ENCODE measurements at regions not wholly inside any gene's neighbourhood (a gene's known extent, or its start where the extent isn't known, plus 50 kb on each side); places are given as distances from the start of the nearest gene placed in this dataset.

GRCh38 chr2:163338270-163338669 lies 397.5 kb downstream of the FIGN start:
- Histone ChIP-seq H3K4me3 (no peak overlapping the region), H3K36me3 (ENCODE audit: low read depth) (no peaks in the 10 kb centered on the region), H3K9me3 (no peaks in the 10 kb centered on the region), H3K4me1 (ENCODE audit: low read depth) (no peaks in the 10 kb centered on the region)
- DNase-seq (no peak), ATAC-seq (no peak)
- intact Hi-C loops (cut with DNase I, micrococcal nuclease): no loop called here
- TF ChIP-seq, protein P1, sequence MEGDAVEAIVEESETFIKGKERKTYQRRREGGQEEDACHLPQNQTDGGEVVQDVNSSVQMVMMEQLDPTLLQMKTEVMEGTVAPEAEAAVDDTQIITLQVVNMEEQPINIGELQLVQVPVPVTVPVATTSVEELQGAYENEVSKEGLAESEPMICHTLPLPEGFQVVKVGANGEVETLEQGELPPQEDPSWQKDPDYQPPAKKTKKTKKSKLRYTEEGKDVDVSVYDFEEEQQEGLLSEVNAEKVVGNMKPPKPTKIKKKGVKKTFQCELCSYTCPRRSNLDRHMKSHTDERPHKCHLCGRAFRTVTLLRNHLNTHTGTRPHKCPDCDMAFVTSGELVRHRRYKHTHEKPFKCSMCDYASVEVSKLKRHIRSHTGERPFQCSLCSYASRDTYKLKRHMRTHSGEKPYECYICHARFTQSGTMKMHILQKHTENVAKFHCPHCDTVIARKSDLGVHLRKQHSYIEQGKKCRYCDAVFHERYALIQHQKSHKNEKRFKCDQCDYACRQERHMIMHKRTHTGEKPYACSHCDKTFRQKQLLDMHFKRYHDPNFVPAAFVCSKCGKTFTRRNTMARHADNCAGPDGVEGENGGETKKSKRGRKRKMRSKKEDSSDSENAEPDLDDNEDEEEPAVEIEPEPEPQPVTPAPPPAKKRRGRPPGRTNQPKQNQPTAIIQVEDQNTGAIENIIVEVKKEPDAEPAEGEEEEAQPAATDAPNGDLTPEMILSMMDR (IDR thresholded peaks at IDR 0.05): no peak

DNA sequence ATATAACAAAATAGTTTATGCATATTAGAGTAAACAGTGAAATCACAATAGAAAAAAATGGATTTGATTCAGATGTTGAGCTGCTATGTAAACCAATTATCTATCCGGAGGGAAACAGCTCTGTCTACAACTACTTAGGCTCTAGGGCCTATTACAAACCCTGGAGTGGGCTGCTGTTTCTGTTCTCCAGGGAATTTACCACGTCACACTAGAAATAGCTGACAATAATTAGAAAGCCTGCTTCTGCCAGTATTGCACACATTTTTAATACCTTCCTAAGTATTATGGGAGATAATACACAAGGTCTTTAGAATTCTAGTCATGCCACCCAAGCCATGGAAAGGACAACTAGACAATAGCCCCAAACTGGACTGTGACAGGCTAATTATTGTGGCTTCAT lies 411.1 kb downstream of the FIGN start:
- Histone ChIP-seq H3K9me3 (no peaks in the 10 kb centered on the region), H3K4me3 (no peak overlapping the region), H3K36me3 (ENCODE audit: low read depth) (no peaks in the 10 kb centered on the region), H3K4me1 (ENCODE audit: low read depth) (no peaks in the 10 kb centered on the region)
- intact Hi-C loops (cut with DNase I, micrococcal nuclease): no loop called here
- no peak for DNase-seq
- ATAC-seq: no peak
- TF ChIP-seq, protein P1 (IDR thresholded peaks at IDR 0.05): no peak

DNA sequence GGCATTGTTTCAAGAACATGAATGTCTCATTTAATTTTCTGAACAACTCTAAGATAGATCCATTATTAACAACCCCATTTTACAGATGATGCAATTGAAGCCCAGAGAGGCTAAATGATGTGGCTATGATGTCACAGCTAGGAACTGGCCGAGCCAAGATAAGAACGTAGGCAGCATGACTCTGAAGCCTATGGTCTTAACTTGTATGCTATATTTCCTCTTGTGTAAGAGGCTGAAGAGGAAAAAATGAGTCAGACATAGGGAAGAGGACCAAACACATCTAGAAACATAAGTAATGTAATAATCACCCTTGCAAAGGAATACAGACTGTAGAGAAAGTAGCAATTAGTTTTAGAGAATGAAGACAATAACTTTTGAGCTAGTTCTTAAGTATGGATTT lies 416.8 kb downstream of the FIGN start:
- no peak overlapping the region for H3K4me3 ChIP-seq
- no peaks in the 10 kb centered on the region for H3K9me3 ChIP-seq
- H3K4me1 ChIP-seq (ENCODE audit: low read depth): no peaks in the 10 kb centered on the region
- ATAC-seq (no peak), DNase-seq (no peak)
- TF ChIP-seq, protein P1 (IDR thresholded peaks at IDR 0.05): no peak
- intact Hi-C loops (cut with DNase I, micrococcal nuclease): no loop called here
- H3K36me3 ChIP-seq (ENCODE audit: low read depth): no peaks in the 10 kb centered on the region

DNA sequence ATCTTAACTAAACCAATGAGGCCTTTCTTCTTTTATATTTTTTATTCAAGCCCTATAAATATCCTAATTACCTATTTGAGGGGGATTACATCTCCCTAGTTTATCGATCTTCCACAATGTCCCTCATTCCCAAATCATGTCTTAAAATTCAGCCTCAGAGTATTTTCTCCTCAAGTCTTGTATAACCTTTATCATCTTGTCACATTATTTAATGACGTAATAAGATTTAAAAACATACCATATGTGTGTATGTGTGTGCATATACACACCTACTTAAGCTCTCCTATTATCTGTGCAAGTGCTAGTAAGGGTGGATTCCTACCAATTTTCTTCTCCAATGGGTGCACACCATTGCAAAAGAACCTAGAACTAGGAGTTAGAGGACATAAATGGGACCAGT lies 421.1 kb downstream of the FIGN start:
- Histone ChIP-seq H3K4me1 (ENCODE audit: low read depth) (no peaks in the 10 kb centered on the region), H3K36me3 (ENCODE audit: low read depth) (no peaks in the 10 kb centered on the region), H3K9me3 (no peaks in the 10 kb centered on the region), H3K4me3 (no peak overlapping the region)
- DNase-seq (no peak), ATAC-seq (no peak)
- intact Hi-C loops (cut with DNase I, micrococcal nuclease): no loop called here
- TF ChIP-seq, protein P1 (IDR thresholded peaks at IDR 0.05): no peak

DNA sequence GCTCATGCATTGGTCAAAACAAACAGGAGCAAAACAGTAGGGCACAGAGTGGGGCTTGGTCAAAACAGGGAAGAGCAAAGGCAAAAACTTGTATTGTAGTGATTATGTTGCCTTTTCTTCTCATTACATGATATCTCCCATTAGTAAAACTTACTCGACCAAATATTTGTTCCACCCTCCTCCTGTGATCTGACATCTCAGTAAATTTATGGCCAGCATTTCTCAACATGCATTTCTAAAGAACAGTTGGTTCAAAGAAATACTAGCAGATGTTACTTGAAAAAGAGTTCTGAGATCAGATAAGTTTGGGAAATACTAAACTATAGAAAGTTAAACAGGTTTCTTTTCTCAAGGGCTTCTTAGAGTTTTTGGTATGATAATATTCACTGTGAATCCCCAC lies 423.1 kb downstream of the FIGN start:
- TF ChIP-seq, protein P1 (IDR thresholded peaks at IDR 0.05): no peak
- Histone ChIP-seq H3K4me3 (no peak overlapping the region), H3K4me1 (ENCODE audit: low read depth) (no peaks in the 10 kb centered on the region), H3K36me3 (ENCODE audit: low read depth) (no peaks in the 10 kb centered on the region), H3K9me3 (no peaks in the 10 kb centered on the region)
- intact Hi-C loops (cut with DNase I, micrococcal nuclease): no loop called here
- DNase-seq (no peak), ATAC-seq (no peak)

- peaks cover 6% of the 10 kb centered on the region for H3K9me3 ChIP-seq
- no peaks in the 10 kb centered on the region for H3K36me3 ChIP-seq (ENCODE audit: low read depth)
- TF ChIP-seq, protein P1 (IDR thresholded peaks at IDR 0.05): no peak
- no peak overlapping the region for H3K4me3 ChIP-seq
- ATAC-seq (no peak), DNase-seq (no peak)
- intact Hi-C loops (cut with DNase I, micrococcal nuclease): no loop called here
- H3K4me1 ChIP-seq (ENCODE audit: low read depth): no peaks in the 10 kb centered on the region
Measured at GRCh38 chr2:163306647-163307046, 429.2 kb downstream of the FIGN start.

All from mucosa of descending colon (tissue), 3 donors.